GDM1 (cell line): ENCODE measurements at regions not wholly inside any gene's neighbourhood (a gene's known extent, or its start where the extent isn't known, plus 50 kb on each side); places are given as distances from the start of the nearest gene placed in this dataset.

ENCODE experiments used
- DNase-seq: peaks from one replicate; lab custom pipeline; 2025; lab: John Stamatoyannopoulos, UW

- no peak for DNase-seq
Observed at GRCh38 chr3:42037318-42037945, 53.7 kb upstream of the TRAK1 start.

GRCh38 chr3:42036483-42036823, 54.7 kb upstream of the TRAK1 start:
- DNase-seq = no peak

- no peak for DNase-seq
Observed at GRCh38 chr3:42035816-42036482, 55.2 kb upstream of the TRAK1 start.

- DNase-seq = no peak
Observed at GRCh38 chr3:42035007-42035406, 56.1 kb upstream of the TRAK1 start.

GRCh38 chr3:42033741-42034140, 57.4 kb upstream of the TRAK1 start:
- no peak for DNase-seq

- no peak for DNase-seq
Observed at GRCh38 chr3:42032693-42033349, 58.3 kb upstream of the TRAK1 start.

GRCh38 chr3:42031808-42032480, 59.2 kb upstream of the TRAK1 start:
- no peak for DNase-seq

GRCh38 chr3:42028474-42028873, 62.7 kb upstream of the TRAK1 start:
- no peak for DNase-seq

- DNase-seq = no peak
Observed at GRCh38 chr3:42027571-42027970, 63.6 kb upstream of the TRAK1 start.

GRCh38 chr3:42025370-42026138, 63.7 kb upstream of the ULK4 start:
- peak; percentile 55 for DNase-seq

- DNase-seq = no peak
Observed at GRCh38 chr3:42024591-42025351, 62.9 kb upstream of the ULK4 start.

- DNase-seq = no peak
Observed at GRCh38 chr3:42023380-42023779, 61.5 kb upstream of the ULK4 start.

- no peak for DNase-seq
Observed at GRCh38 chr3:42022355-42022754, 60.5 kb upstream of the ULK4 start.

GRCh38 chr3:42020684-42021307, 58.9 kb upstream of the ULK4 start:
- no peak for DNase-seq

GRCh38 chr3:42019953-42020260, 58.0 kb upstream of the ULK4 start:
- DNase-seq = no peak

GRCh38 chr3:42019144-42019952, 57.4 kb upstream of the ULK4 start:
- no peak for DNase-seq

GRCh38 chr3:42014921-42015533, 53.1 kb upstream of the ULK4 start:
- DNase-seq = no peak

GRCh38 chr3:42014458-42014920, 52.6 kb upstream of the ULK4 start:
- no peak for DNase-seq

- DNase-seq = no peak
Observed at GRCh38 chr3:42013691-42014457, 52.0 kb upstream of the ULK4 start.
